Lower leg skin (tissue), 3 donors: ENCODE measurements at regions not wholly inside any gene's neighbourhood (a gene's known extent, or its start where the extent isn't known, plus 50 kb on each side); places are given as distances from the start of the nearest gene placed in this dataset.

ENCODE experiments used
- POLR2A ChIP-seq, 2 donors: fragments of 450-650 bp; IDR thresholded peaks; one replicate each; pipeline ENCODE4 v1.6.1; 2016 to 2017; ENCODE audit warnings: antibody characterized with exemption in 2 of 2, mild to moderate bottlenecking in 1 of 2, moderate library complexity in 1 of 2
- TF ChIP-seq, protein P1 (sequence below), 3 donors: fragments of 450-650 bp; IDR thresholded peaks; one replicate each; pipeline ENCODE4 v1.5.1; 2016; ENCODE audit warnings: antibody characterized with exemption in 3 of 3, mild to moderate bottlenecking in 3 of 3, moderate library complexity in 2 of 3

- TF ChIP-seq, protein P1, sequence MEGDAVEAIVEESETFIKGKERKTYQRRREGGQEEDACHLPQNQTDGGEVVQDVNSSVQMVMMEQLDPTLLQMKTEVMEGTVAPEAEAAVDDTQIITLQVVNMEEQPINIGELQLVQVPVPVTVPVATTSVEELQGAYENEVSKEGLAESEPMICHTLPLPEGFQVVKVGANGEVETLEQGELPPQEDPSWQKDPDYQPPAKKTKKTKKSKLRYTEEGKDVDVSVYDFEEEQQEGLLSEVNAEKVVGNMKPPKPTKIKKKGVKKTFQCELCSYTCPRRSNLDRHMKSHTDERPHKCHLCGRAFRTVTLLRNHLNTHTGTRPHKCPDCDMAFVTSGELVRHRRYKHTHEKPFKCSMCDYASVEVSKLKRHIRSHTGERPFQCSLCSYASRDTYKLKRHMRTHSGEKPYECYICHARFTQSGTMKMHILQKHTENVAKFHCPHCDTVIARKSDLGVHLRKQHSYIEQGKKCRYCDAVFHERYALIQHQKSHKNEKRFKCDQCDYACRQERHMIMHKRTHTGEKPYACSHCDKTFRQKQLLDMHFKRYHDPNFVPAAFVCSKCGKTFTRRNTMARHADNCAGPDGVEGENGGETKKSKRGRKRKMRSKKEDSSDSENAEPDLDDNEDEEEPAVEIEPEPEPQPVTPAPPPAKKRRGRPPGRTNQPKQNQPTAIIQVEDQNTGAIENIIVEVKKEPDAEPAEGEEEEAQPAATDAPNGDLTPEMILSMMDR (IDR thresholded peaks at IDR 0.05): no peak
- no peak for TF ChIP-seq POLR2A (IDR thresholded peaks at IDR 0.05)
Observed at GRCh38 chr12:34605955-34606748, 583.9 kb downstream of the ALG10 start.
